ENCODE measurements at regions not wholly inside any gene's neighbourhood (a gene's known extent, or its start where the extent isn't known, plus 50 kb on each side); places are given as distances from the start of the nearest gene placed in this dataset.

DNA sequence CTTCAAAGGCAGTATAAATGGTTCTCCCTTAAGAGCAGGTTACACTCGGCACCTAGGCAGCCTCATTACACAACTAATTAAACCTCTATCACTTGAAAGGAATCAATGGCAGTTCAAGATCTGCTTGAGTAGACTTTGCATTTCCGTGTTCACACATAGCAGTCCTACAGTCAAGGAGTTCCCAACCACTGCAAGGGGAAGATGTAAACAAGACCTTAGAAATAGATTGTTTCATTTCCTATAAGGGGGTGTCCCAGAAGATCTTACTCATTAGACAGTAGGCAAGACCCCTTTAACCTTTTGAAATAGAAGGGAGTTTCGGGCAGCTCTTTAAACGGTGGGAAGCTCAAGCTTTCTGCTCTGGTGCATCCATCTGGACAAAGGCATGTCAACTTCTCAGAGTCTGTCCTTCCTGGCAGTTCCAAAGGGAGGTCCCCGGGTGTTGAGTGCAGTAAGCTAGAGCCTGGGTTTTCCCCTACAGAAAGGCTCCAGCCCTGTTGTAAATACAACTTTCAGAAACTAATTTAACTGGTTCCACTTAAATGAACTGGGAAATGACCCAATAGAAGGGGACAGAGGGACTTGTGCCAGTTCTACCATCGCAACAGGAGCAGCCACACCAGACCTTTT lies 150.8 kb downstream of the RBMX2 start:
- TF ChIP-seq, protein P1, sequence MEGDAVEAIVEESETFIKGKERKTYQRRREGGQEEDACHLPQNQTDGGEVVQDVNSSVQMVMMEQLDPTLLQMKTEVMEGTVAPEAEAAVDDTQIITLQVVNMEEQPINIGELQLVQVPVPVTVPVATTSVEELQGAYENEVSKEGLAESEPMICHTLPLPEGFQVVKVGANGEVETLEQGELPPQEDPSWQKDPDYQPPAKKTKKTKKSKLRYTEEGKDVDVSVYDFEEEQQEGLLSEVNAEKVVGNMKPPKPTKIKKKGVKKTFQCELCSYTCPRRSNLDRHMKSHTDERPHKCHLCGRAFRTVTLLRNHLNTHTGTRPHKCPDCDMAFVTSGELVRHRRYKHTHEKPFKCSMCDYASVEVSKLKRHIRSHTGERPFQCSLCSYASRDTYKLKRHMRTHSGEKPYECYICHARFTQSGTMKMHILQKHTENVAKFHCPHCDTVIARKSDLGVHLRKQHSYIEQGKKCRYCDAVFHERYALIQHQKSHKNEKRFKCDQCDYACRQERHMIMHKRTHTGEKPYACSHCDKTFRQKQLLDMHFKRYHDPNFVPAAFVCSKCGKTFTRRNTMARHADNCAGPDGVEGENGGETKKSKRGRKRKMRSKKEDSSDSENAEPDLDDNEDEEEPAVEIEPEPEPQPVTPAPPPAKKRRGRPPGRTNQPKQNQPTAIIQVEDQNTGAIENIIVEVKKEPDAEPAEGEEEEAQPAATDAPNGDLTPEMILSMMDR (IDR thresholded peaks at IDR 0.05; ENCODE audit: low read length, missing control alignments), result no peak
- H3K4me3 ChIP-seq (replicated peaks; ENCODE audit: low read depth, low read length), result no peak overlapping the region
- no peak for DNase-seq (ENCODE audit: low read depth)

DNA sequence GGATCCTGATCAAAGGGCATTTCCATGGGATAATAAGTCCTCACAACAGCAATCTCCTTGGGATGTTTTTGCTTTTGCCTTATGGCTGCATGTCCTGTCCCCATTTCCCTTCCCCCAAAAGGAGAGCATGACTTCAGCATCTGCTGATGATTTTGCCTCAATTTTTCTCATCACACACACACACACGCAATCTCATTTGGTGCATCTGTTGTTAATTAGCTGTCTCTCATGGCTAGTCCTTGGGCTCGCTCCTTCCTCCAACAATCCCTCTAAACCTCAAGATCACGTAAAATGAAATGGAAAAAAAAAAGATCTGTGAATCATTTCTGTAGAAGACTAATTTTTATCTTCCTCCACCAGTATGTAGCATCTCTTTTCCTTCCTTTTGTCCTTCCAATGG lies 153.6 kb downstream of the RBMX2 start:
- no peak for DNase-seq (ENCODE audit: low read depth)
- no peak overlapping the region for H3K4me3 ChIP-seq (replicated peaks; ENCODE audit: low read depth, low read length)
- TF ChIP-seq, protein P1 (IDR thresholded peaks at IDR 0.05; ENCODE audit: low read length, missing control alignments), result no peak

- TF ChIP-seq, protein P1 (IDR thresholded peaks at IDR 0.05; ENCODE audit: low read length, missing control alignments), result no peak
- DNase-seq (ENCODE audit: low read depth), result no peak
- no peak overlapping the region for H3K4me3 ChIP-seq (replicated peaks; ENCODE audit: low read depth, low read length)
These were observed 154.0 kb downstream of the RBMX2 start for GRCh38 chrX:130555757-130556156.

DNA sequence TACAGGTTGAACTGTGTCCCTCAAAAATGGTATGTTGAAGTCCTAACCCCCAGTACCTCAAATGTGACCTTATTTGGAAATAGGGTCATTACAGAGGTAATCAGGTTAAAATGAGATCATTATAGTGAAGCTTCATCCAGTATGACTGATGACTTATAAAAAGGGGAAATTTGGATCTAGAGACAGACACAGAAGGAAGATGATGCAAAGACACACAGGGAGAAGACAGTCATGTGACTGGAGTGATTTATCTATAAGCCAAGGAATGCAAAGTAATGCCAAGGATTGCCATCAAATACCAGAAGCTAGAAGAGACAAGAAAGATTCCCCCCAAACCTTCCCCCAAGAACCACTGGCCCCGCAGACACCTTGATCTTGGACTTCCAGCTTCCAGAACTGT lies 155.2 kb downstream of the RBMX2 start:
- DNase-seq (ENCODE audit: low read depth), result no peak
- H3K4me3 ChIP-seq (replicated peaks; ENCODE audit: low read depth, low read length), result no peak overlapping the region
- TF ChIP-seq, protein P1 (IDR thresholded peaks at IDR 0.05; ENCODE audit: low read length, missing control alignments), result no peak

GRCh38 chrX:130560544-130560943 lies 158.8 kb downstream of the RBMX2 start:
- TF ChIP-seq, protein P1 (IDR thresholded peaks at IDR 0.05; ENCODE audit: low read length, missing control alignments), result no peak
- no peak overlapping the region for H3K4me3 ChIP-seq (replicated peaks; ENCODE audit: low read depth, low read length)
- DNase-seq (ENCODE audit: low read depth), result no peak

- H3K4me3 ChIP-seq (replicated peaks; ENCODE audit: low read depth, low read length), result no peak overlapping the region
- no peak for DNase-seq (ENCODE audit: low read depth)
- TF ChIP-seq, protein P1 (IDR thresholded peaks at IDR 0.05; ENCODE audit: low read length, missing control alignments), result no peak
These were observed 160.1 kb downstream of the RBMX2 start for GRCh38 chrX:130561930-130562329.

DNA sequence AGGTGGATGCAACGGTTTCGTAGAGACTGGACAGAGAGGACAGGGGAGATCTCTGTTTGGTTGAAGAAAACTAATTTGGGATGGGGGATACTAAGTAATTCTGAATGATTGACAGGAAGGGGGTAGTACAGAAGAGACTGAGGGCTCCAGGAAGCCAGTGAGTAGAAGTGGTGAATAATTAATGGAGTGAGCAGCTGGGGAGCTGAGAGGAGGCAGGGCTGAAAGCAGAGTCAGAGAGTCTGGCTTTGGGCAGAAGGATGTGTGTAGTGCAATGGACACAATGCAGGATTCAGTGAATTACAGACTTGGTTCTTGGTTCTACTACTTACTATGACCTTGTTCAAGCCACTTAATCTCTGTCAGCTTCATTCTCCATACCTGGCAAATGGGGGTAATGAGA lies 161.7 kb downstream of the RBMX2 start:
- TF ChIP-seq, protein P1 (IDR thresholded peaks at IDR 0.05; ENCODE audit: low read length, missing control alignments), result no peak
- H3K4me3 ChIP-seq (replicated peaks; ENCODE audit: low read depth, low read length), result no peak overlapping the region
- DNase-seq (ENCODE audit: low read depth), result no peak
